Non-pigmented ciliary epithelial cell (primary cell): ENCODE measurements at regions not wholly inside any gene's neighbourhood (a gene's known extent, or its start where the extent isn't known, plus 50 kb on each side); places are given as distances from the start of the nearest gene placed in this dataset.

ENCODE experiments used
- DNase-seq: peaks from one replicate; pipeline ENCODE4 v3.0.0-alpha.2; 2010; ENCODE audit warnings: low read depth

DNA sequence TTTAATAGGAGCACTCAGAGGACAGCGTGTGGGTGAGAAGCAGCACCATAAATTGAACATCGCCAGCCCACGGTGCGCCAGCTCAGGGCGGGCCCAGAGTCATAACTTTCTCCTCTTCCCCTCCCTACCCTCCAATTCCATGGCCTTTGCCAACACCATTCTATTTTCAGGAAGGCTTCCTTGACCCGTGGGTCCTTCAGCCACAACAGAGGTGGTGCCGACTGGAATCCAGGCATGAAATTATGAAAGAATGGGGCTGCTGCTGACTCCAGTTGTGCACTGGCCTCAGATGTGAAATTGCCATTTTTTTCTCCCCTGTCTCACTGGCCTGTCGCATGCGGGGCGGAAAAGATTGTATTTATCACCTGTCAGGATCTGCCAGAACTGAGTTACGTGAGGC, 345.9 kb downstream of the MIAT start:
- DNase-seq, result no peak

DNA sequence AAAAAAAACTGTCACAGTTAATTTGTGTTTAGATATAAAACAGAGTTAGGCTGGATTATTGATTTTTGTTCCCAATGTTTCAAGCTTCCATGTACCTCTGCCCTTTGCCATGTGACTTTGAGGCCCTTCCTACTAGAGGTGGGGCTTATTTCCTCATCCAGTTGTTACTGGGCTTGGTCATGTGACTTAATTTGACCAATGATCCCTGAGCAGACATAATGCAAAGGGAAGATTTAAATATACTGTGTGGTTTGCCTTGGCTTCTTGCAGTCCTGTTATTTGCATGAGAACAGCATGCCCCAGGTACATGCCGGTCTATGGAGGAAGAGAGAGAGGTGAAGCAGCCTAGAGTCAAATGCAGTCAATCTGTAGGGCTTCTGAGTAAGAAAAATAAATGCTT, 347.0 kb downstream of the MIAT start:
- no peak for DNase-seq

DNA sequence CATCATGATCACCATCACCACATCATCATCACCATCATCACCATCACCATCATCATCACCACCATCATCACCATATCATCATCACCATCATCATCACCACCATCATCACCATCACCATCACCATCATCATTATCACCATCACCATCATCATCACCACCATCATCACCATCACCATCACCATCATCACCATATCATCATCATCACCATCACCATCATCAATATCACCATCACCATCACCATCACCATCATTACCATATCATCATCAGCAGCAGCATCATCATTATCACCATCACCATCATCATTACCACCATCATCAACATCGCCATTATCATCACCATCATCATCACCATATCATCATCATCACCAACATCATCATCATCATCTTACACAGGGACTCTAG, 351.1 kb downstream of the MIAT start:
- DNase-seq, result no peak

- no peak for DNase-seq
Observed at GRCh38 chr22:27011133-27011532, 353.7 kb downstream of the MIAT start.

DNA sequence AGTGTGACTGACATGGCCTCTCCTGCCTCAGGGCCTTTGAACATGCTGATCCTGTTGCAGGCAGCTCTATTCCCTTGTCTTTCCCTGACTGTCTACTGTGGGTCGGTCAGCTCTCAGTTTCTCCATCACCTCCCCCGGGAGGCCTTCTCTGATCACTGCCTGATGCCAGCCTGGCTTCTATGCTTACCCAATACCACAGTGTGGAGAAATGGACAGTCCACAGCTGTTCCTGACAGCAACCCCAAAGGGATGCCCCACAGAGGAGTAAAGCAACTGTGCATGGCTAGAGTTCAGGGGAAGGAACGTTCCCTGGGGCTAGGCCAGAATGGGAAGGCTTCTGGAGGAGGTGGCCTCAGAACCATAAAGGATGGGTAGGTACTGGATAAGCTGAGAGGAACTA, 354.3 kb downstream of the MIAT start:
- no peak for DNase-seq

GRCh38 chr22:27019827-27020226, 362.4 kb downstream of the MIAT start:
- DNase-seq, result no peak

GRCh38 chr22:27022274-27022895, 365.0 kb downstream of the MIAT start:
- no peak for DNase-seq

DNA sequence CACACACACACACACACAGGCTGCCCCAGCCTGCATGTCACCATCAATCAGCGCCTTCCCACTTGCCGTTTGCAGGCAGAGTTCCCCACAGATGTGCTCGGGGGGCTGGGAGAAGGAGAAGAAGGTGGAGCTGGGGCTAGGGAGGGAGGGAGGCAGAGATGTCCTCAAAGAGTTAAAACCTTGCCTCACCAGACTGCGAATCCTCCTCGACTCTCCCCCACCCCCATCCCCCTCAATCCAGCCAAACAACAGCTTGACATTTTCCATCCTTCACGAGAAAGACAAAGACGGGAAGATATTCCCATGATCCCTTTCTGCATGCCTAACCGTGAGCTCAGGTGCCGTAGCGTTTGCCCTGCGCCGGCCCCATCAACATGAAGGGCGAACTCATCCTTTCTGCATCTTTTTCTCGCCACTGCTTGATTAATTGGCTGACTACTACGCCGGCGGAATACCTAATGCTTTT, 365.5 kb downstream of the MIAT start:
- DNase-seq, result no peak

- DNase-seq, result no peak
Observed at GRCh38 chr22:27023591-27023990, 366.2 kb downstream of the MIAT start.

- no peak for DNase-seq
Observed at GRCh38 chr22:27024982-27025381, 367.6 kb downstream of the MIAT start.

DNA sequence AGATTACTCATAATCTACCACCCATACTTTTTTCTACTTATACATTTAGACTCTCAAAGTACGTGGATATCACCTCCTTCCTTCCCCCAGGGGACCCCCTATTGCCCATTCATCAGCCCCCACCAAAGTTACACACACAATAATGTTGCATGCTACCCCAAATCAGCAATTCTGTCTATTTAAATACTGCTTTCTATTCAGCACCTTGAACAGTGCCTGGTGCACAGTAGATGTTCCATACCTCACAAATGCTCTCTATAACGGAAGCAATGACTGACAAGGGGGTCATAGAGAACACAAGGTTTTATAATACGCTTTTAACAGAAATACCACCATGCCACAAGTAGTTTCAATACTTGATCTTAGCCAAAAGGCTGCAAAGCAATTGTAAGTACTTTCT, 370.7 kb downstream of the MIAT start:
- DNase-seq, result no peak

DNA sequence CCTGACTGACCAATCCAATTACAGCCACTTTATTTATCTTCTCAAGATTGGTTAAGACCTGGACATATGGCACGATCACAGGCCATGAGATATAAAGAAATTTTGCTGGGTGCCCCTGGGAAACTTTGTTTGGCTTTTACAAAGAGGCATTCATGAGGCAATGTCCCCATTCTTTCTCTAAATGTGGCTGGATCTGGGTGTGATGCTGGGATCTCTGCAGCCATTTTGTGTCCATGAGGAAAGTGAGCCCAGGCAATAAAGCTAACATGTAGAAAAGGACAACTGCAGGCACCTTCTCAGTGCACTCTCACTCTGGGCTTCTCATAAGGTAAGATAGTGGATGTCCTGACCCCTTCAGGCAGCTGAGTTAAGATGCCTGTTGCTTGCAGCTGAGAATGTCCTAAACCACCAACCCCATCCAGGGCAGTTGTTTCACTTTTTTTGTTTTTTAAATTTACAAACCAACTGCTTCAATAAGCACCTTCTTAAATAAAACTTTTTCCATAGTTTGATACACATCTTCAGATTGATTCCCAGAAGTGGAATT, 372.3 kb downstream of the MIAT start:
- DNase-seq, result no peak

DNA sequence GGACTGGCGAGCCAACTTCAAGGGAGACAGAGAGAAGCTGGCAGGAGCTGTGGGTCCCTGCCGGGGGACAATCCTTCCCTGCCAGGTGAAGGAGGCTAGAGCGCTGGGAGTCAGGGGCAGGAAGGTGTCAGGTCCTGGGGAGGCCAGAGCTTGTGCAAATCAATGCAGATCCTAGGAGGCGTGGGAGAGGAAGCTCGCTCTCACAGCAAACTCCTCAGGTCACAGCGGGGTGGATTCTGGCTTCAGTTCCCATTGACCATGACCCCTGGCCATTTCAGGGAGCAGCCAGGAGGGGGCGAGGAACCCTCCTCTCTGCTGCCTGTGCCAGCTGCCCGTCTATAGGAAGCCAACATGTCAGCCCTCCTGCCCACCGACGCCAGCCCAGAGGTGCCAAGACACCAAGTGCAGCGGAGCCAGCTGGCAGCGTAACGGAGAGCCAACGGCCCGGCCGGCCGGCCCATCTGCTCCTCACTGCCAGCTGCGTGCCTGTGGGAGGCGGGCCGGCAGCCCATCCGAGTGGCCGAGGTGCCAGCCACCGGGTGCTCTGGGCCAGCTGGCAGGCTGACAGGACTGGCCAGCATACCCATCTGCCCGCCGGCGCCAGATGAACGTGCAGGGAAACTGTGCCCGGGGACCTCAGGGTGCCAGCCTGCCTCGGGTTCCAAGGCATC, 374.8 kb downstream of the MIAT start:
- no peak for DNase-seq

GRCh38 chr22:27041745-27042310, 384.4 kb downstream of the MIAT start:
- DNase-seq, result no peak

DNA sequence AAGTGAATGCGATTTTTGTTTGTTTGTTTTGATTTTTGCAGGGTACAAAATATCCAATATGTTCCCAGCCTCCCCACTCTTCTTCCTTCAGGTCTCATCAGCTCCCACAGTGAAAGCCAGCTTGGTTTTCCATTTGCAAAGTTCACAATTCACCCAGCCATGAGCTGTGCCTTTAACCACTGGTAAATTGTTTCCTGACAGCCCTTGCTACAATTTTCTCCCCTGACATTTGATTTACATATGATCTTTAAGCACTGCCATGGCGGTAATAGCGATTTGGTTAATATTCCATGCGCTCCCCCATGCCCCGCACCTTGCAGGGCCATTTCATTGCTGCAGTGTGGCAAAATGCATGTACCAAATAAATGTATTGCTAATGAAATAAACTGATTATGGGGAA, 385.9 kb downstream of the MIAT start:
- DNase-seq, result no peak

DNA sequence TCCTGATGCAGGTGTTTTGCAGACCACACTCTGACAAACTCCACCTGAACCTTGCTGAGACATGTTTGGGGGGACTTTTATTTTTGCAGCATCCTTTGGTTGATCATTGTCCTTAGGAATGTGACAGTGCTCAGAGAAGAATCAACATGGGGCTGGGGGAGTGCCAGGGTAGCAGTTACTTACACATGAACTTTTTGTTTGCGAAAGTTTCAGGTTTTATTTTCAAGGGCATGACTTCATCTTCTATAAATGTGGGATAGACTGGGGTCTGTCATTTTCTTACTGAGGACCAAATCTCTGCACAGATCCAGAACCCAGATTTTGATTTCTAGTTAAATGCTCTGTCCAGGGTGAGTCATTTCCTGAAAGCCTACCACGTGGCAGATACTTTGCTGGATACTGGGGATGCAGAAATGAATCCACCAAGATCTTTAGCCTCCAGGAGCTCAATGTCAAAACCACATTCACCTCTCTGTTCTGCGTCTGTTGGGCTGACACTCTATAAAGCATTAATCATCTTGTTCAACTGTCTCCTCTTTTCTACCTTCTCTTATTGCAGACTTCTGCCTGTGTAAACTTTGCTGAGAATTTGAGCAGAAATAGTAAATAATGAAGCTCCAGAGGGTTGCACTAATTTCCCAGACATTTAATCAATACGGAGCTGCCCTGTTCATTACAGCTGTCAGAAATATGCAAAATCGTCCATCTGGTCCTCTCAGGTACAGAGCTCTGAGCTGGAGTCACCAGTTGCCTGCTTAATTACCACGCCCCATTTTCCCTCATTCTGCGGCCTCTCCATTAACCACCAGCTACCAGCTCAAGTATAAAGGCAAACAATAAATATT, 387.9 kb downstream of the MIAT start:
- peak; percentile 20 for DNase-seq

GRCh38 chr22:27046086-27046485, 388.7 kb downstream of the MIAT start:
- no peak for DNase-seq

DNA sequence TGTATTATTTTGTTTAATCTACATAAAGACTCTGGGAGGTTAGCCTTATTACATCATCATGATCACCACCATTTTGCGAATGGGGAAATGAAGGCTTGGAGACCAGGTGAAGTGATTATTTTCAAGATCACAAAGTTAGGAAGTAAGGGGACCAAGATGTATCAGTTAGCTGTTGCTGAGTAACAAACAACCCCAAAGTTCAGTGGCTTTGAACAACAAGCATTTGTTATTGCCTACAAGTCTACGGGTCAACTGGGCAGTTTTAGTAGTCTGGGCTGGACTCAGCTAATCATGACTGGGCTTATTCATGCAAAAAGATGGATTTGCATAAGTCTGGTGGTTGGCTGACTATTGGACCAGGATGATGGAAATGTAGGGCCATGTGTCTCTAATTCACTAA, 389.2 kb downstream of the MIAT start:
- DNase-seq, result no peak

GRCh38 chr22:27050771-27051170, 393.4 kb downstream of the MIAT start:
- no peak for DNase-seq

GRCh38 chr22:27051407-27051806, 394.0 kb downstream of the MIAT start:
- no peak for DNase-seq

- no peak for DNase-seq
Observed at GRCh38 chr22:27057717-27058116, 400.3 kb downstream of the MIAT start.

- no peak for DNase-seq
Observed at GRCh38 chr22:27060190-27060589, 402.8 kb downstream of the MIAT start.

DNA sequence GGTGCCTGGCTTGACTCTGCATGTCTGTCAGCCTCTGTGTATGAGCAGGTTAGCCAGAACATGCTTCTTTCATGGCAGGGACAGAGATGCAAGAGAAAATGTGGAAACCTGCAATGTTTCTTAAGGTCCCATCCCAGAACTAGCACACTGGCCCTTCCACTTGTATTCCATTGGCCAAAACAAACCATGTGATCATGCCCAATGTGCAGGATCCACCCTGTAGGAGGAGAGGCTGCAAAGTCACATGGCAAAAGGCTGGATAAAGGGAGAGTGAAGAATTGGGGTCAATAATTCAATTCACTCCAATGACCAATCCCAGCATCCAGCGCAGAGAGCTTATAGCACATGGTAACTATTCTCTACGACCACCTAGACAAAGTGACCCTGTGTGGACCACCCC, 405.5 kb downstream of the MIAT start:
- no peak for DNase-seq
